ENCODE measurements at regions not wholly inside any gene's neighbourhood (a gene's known extent, or its start where the extent isn't known, plus 50 kb on each side); places are given as distances from the start of the nearest gene placed in this dataset.

DNA sequence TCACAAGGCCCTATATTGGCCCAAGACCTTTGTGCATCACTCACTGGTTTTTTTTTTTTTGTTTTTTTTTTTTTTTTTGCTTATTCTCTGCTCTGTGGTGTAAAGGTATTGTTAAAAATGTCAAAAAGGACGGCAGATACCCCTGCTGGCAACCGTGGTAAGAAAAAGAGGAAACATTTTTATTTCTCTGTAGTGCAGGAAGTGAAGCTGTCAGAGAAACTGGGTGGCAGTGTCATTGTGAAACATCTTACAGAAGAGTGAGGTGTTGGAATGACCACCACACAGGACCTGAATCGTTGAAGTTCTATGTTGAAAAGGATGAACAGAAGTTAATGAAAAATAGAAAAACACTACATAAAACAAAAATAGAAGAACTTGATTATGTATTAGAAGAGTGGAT is 346.4 kb downstream of the FGF9 start:
- Histone ChIP-seq H3K36me3 (ENCODE audit: control insufficient read depth, low read depth, low read length) (no peaks in the 10 kb centered on the region), H3K4me3 (ENCODE audit: low read length) (no peak overlapping the region), H3K9ac (ENCODE audit: low read length) (no peak overlapping the region), H3K27ac (ENCODE audit: low read length) (no peak overlapping the region), H3K9me3 (ENCODE audit: control insufficient read depth, low read depth, low read length) (no peaks in the 10 kb centered on the region), H3K4me1 (ENCODE audit: control insufficient read depth, low read depth, low read length) (no peaks in the 10 kb centered on the region), H3K27me3 (ENCODE audit: control insufficient read depth, insufficient read depth, low read length) (no peaks in the 10 kb centered on the region)

DNA sequence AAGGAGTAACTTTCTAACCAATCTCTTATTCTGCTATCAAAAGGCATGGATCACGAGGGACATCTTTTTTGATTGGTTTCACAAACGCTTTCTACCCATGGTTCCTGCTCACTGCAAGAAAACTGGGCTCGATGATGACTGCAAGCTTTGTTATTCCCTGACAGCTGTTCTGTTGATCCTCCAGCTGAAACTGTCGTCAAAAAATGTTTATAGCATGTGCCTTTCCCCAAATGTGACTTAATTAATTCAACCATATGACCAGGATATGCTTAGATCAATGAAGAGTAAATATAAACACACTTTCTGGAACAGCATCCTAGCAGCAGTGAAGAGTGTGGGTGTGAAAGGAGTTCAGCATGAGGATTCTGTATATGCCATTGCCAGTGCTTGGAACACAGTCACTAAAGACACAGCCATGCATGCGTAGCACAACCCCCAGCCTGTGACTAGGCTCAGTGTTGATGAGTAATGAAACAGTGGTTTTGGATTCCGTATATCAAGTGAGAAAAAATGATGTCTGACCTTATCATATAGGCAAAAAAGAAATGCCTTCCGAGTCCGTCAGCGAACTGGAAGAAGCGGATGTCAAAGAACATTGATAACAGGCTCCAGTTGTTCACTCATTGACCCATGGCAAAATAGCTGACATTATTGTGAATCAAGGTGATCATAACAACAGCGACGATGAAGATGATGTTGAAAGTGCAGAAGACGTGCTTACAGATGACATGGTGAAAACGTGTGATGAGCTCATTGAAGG is 347.4 kb downstream of the FGF9 start:
- Histone ChIP-seq H3K4me1 (ENCODE audit: control insufficient read depth, low read depth, low read length) (no peaks in the 10 kb centered on the region), H3K9me3 (ENCODE audit: control insufficient read depth, low read depth, low read length) (no peaks in the 10 kb centered on the region), H3K36me3 (ENCODE audit: control insufficient read depth, low read depth, low read length) (no peaks in the 10 kb centered on the region), H3K9ac (ENCODE audit: low read length) (no peak overlapping the region), H3K27ac (ENCODE audit: low read length) (no peak overlapping the region), H3K27me3 (ENCODE audit: control insufficient read depth, insufficient read depth, low read length) (no peaks in the 10 kb centered on the region), H3K4me3 (ENCODE audit: low read length) (no peak overlapping the region)

- Histone ChIP-seq H3K27me3 (ENCODE audit: control insufficient read depth, insufficient read depth, low read length) (no peaks in the 10 kb centered on the region), H3K9me3 (ENCODE audit: control insufficient read depth, low read depth, low read length) (no peaks in the 10 kb centered on the region), H3K4me1 (ENCODE audit: control insufficient read depth, low read depth, low read length) (no peaks in the 10 kb centered on the region), H3K9ac (ENCODE audit: low read length) (no peak overlapping the region), H3K27ac (ENCODE audit: low read length) (no peak overlapping the region), H3K4me3 (ENCODE audit: low read length) (no peak overlapping the region), H3K36me3 (ENCODE audit: control insufficient read depth, low read depth, low read length) (no peaks in the 10 kb centered on the region)
Observed at GRCh38 chr13:22018836-22019210, 347.9 kb downstream of the FGF9 start.

DNA sequence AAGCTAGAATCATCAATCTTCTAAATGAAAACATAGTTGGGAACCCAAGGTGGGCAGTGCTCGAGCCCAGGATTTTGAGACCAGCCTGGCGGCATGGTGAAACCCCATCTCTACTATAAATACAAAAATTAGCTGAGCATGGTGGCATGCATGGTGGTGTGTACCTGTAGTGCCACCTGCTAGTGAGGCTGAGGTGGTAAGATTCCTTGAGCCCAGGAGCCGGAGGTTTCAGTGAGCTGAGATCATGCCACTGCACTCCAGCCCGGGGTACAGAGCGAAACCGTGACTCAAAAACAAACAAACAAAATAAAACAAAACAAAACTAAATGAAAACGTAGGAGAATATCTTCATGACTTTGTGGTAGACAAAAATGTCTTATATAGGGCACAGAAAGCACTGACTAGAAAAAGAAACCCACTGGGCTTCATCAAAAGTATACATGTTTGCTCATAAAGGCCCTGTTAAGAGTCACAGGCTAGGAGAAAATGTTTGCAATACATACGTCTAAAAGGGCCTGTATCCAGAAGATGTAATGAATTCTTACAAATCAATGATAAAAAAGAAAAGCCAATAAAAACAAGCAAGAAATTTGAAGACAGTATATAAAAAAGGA is 353.6 kb downstream of the FGF9 start:
- H3K9me3 ChIP-seq (ENCODE audit: control insufficient read depth, low read depth, low read length): no peaks in the 10 kb centered on the region
- H3K4me3 ChIP-seq (ENCODE audit: low read length): no peak overlapping the region
- H3K36me3 ChIP-seq (ENCODE audit: control insufficient read depth, low read depth, low read length): no peaks in the 10 kb centered on the region
- no peak overlapping the region for H3K27ac ChIP-seq (ENCODE audit: low read length)
- H3K9ac ChIP-seq (ENCODE audit: low read length): no peak overlapping the region
- no peaks in the 10 kb centered on the region for H3K27me3 ChIP-seq (ENCODE audit: control insufficient read depth, insufficient read depth, low read length)
- no peaks in the 10 kb centered on the region for H3K4me1 ChIP-seq (ENCODE audit: control insufficient read depth, low read depth, low read length)

DNA sequence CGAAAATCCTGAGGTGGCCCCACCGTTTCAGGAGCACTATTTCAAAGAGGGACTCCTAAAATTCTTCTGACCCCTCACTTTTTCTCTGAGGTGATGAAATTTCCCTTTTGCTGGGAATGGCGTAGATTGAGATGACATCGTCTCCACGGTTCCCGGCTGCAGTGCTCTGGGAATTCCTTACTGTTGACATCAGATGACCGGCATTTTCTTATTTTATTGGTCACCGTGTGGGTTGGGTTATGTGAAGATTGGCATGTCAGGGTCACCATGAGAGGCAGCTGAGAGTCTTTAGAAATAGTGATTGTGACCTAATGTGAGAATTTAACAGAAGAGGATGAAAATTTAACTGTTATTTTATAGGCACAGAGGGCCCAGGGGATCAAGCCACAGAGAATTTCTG is 356.7 kb downstream of the FGF9 start:
- H3K9me3 ChIP-seq (ENCODE audit: control insufficient read depth, low read depth, low read length): no peaks in the 10 kb centered on the region
- H3K4me1 ChIP-seq (ENCODE audit: control insufficient read depth, low read depth, low read length): no peaks in the 10 kb centered on the region
- no peak overlapping the region for H3K27ac ChIP-seq (ENCODE audit: low read length)
- no peaks in the 10 kb centered on the region for H3K36me3 ChIP-seq (ENCODE audit: control insufficient read depth, low read depth, low read length)
- H3K4me3 ChIP-seq (ENCODE audit: low read length): no peak overlapping the region
- no peak overlapping the region for H3K9ac ChIP-seq (ENCODE audit: low read length)
- H3K27me3 ChIP-seq (ENCODE audit: control insufficient read depth, insufficient read depth, low read length): no peaks in the 10 kb centered on the region

DNA sequence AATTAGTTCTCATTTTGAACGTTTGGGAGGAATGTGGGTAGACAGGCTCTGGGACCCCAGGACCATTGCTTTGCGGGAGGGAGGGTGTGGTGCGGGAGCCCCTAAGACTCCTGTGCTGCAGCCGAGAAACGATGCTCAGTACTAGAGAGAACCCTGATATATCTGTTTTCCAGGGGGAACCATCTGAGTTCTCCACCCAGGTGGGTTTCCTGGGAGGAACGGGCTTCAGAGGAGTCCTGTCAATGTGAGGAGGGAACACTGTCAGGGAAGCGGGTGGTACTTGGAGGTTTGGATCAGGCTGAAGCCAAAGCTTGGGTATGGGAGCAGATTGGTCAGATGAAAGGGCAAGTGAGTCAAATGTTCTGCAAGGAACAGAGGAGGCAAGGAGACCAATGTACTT is 358.0 kb downstream of the FGF9 start:
- Histone ChIP-seq H3K9me3 (ENCODE audit: control insufficient read depth, low read depth, low read length) (no peaks in the 10 kb centered on the region), H3K4me3 (ENCODE audit: low read length) (no peak overlapping the region), H3K9ac (ENCODE audit: low read length) (no peak overlapping the region), H3K36me3 (ENCODE audit: control insufficient read depth, low read depth, low read length) (no peaks in the 10 kb centered on the region), H3K27ac (ENCODE audit: low read length) (no peak overlapping the region), H3K27me3 (ENCODE audit: control insufficient read depth, insufficient read depth, low read length) (no peaks in the 10 kb centered on the region), H3K4me1 (ENCODE audit: control insufficient read depth, low read depth, low read length) (no peaks in the 10 kb centered on the region)

GRCh38 chr13:22030321-22030720 is 359.4 kb downstream of the FGF9 start:
- no peaks in the 10 kb centered on the region for H3K4me1 ChIP-seq (ENCODE audit: control insufficient read depth, low read depth, low read length)
- H3K27me3 ChIP-seq (ENCODE audit: control insufficient read depth, insufficient read depth, low read length): no peaks in the 10 kb centered on the region
- no peak overlapping the region for H3K9ac ChIP-seq (ENCODE audit: low read length)
- no peak overlapping the region for H3K4me3 ChIP-seq (ENCODE audit: low read length)
- H3K36me3 ChIP-seq (ENCODE audit: control insufficient read depth, low read depth, low read length): no peaks in the 10 kb centered on the region
- no peak overlapping the region for H3K27ac ChIP-seq (ENCODE audit: low read length)
- no peaks in the 10 kb centered on the region for H3K9me3 ChIP-seq (ENCODE audit: control insufficient read depth, low read depth, low read length)

DNA sequence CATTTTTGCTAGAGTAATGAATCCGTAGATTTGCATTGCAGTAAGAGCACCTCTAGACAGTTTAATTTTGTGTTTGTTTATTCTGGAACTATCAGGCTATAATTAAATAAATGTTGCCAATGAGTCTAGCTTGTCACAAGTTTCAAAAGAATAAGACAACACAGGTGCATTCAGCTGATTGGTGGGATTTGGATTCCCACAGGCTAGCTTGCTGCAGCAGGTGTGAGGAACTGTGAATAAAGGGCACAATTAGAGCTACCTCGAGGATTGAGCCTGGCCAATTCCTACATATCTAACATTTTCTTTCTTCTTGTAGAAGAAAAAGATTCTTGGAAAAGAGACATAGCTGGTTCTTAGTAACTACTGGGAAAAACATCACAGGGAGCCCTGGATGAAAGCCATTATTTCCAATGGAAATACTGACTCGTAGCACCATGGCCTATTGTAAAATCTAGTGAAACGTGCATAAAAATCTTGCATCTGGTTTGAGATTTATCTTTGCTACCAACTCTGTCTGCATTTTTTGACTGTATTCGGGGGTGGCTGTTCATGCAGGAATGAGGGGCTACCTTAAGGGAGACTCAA is 360.9 kb downstream of the FGF9 start:
- no peaks in the 10 kb centered on the region for H3K36me3 ChIP-seq (ENCODE audit: control insufficient read depth, low read depth, low read length)
- H3K27ac ChIP-seq (ENCODE audit: low read length): no peak overlapping the region
- no peaks in the 10 kb centered on the region for H3K4me1 ChIP-seq (ENCODE audit: control insufficient read depth, low read depth, low read length)
- no peak overlapping the region for H3K4me3 ChIP-seq (ENCODE audit: low read length)
- H3K27me3 ChIP-seq (ENCODE audit: control insufficient read depth, insufficient read depth, low read length): no peaks in the 10 kb centered on the region
- no peaks in the 10 kb centered on the region for H3K9me3 ChIP-seq (ENCODE audit: control insufficient read depth, low read depth, low read length)
- H3K9ac ChIP-seq (ENCODE audit: low read length): no peak overlapping the region

DNA sequence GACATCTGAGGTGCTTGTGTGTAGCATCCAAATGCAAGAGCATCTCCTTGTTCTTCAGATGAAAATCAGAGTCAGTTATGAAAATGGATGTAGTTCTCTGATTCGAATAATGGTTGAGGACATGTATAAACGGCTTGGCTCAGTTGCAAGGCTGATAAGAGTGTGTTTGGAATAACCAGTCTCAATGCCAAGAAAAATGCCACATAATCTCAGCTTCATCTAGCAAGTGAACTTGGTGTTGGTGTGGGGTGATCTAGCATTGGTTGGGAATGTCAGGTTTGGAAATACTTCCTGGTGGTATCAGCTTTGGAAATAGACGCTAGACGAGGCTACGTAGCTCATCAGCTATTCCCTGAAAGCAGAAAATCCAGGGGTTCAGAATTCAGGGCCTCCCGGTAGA is 362.0 kb downstream of the FGF9 start:
- H3K9me3 ChIP-seq (ENCODE audit: control insufficient read depth, low read depth, low read length): no peaks in the 10 kb centered on the region
- no peak overlapping the region for H3K27ac ChIP-seq (ENCODE audit: low read length)
- H3K9ac ChIP-seq (ENCODE audit: low read length): no peak overlapping the region
- H3K4me3 ChIP-seq (ENCODE audit: low read length): no peak overlapping the region
- H3K27me3 ChIP-seq (ENCODE audit: control insufficient read depth, insufficient read depth, low read length): no peaks in the 10 kb centered on the region
- no peaks in the 10 kb centered on the region for H3K4me1 ChIP-seq (ENCODE audit: control insufficient read depth, low read depth, low read length)
- H3K36me3 ChIP-seq (ENCODE audit: control insufficient read depth, low read depth, low read length): no peaks in the 10 kb centered on the region

DNA sequence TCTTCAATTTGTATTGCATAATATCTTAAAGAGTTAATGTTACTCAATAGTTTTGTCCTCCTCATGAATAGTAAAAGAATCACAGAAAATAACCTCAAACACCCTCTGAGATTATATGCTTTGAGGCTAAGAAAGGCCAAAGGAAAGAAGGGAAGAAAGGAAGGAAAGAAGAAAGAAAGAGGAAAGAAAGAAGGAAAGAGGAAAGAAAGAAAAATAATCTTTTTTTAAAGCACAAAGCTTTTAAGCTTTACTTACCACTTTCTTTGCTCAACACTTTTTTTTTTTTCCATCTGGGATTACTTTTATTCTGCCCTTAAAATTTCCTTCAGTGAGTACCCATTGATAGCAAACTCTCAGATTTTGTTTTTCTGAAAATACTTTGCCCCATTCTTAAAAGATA is 369.1 kb downstream of the FGF9 start:
- Histone ChIP-seq H3K4me1 (ENCODE audit: control insufficient read depth, low read depth, low read length) (no peaks in the 10 kb centered on the region), H3K27ac (ENCODE audit: low read length) (no peak overlapping the region), H3K9me3 (ENCODE audit: control insufficient read depth, low read depth, low read length) (no peaks in the 10 kb centered on the region), H3K27me3 (ENCODE audit: control insufficient read depth, insufficient read depth, low read length) (no peaks in the 10 kb centered on the region), H3K36me3 (ENCODE audit: control insufficient read depth, low read depth, low read length) (no peaks in the 10 kb centered on the region), H3K9ac (ENCODE audit: low read length) (no peak overlapping the region), H3K4me3 (ENCODE audit: low read length) (no peak overlapping the region)

DNA sequence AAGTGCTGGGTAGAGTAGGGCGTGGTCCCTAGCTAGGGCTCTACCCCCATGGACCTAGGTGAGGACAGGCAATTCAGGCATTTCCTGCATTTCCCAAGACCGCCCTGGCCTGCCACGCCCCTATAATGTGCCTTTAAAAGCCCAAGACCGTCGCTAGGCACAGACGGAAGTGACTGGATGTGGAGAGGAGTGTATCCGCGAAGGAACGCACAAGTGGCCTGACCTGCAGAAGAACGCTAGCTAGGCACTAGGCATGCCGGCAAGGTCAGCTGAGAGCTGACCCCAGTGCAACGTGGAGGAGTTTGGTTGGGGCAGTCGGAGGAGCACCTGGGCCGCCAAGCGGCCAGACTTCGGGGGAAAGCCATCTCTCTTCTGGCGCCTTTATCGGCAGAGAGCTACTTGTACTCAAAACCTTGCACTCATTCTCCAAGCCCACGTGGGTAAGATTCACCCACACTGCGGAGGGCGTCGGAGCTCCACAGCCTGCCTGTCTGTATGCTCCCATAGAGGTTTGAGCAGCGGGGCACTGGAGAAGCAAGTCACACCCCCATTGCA is 370.0 kb downstream of the FGF9 start:
- no peaks in the 10 kb centered on the region for H3K27me3 ChIP-seq (ENCODE audit: control insufficient read depth, insufficient read depth, low read length)
- no peaks in the 10 kb centered on the region for H3K4me1 ChIP-seq (ENCODE audit: control insufficient read depth, low read depth, low read length)
- H3K4me3 ChIP-seq (ENCODE audit: low read length): no peak overlapping the region
- H3K9ac ChIP-seq (ENCODE audit: low read length): no peak overlapping the region
- no peaks in the 10 kb centered on the region for H3K36me3 ChIP-seq (ENCODE audit: control insufficient read depth, low read depth, low read length)
- H3K27ac ChIP-seq (ENCODE audit: low read length): no peak overlapping the region
- no peaks in the 10 kb centered on the region for H3K9me3 ChIP-seq (ENCODE audit: control insufficient read depth, low read depth, low read length)

DNA sequence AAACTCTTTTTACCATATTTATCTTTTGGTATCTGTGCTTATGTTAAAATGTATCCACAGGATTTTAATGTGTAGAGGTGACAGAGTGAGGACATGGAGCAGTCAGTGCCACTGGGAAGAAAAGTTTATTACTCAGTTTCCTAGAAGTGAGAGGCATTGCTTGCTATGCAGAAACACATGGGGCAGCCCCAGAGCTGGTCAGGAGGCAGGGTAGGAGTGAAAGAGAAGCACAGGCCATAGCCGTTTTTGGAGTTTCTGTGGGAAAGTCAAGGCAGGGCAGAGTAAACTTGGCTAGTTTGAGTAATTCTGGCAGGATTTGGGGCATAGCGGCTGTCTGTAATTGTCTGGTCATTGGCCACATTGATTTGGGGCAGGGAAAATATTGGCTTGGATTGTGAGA is 370.9 kb downstream of the FGF9 start:
- H3K4me1 ChIP-seq (ENCODE audit: control insufficient read depth, low read depth, low read length): no peaks in the 10 kb centered on the region
- H3K36me3 ChIP-seq (ENCODE audit: control insufficient read depth, low read depth, low read length): no peaks in the 10 kb centered on the region
- no peaks in the 10 kb centered on the region for H3K9me3 ChIP-seq (ENCODE audit: control insufficient read depth, low read depth, low read length)
- H3K9ac ChIP-seq (ENCODE audit: low read length): no peak overlapping the region
- no peak overlapping the region for H3K27ac ChIP-seq (ENCODE audit: low read length)
- no peaks in the 10 kb centered on the region for H3K27me3 ChIP-seq (ENCODE audit: control insufficient read depth, insufficient read depth, low read length)
- no peak overlapping the region for H3K4me3 ChIP-seq (ENCODE audit: low read length)
